ENCODE measurements at regions not wholly inside any gene's neighbourhood (a gene's known extent, or its start where the extent isn't known, plus 50 kb on each side); places are given as distances from the start of the nearest gene placed in this dataset.

DNA sequence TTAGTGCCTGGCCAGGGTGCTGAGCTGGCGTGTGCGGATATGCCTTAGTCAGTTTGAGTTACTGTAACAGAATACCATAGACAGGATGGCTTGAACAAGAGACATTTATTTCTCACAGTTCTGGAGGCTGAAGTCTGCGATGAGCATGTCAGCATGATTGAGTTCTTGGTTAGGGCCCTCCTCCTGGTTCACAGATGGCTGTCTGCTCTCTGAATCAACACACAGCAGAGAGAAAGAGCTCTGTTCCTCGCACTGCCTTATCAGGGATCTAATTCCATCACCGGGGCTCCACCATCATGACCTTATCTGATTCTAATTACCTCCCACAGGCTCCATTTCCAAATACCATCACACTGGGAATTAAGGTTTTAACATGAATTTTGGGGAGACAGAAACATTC, 386.6 kb upstream of the DPH6 start:
- Histone ChIP-seq H3K27me3 (ENCODE audit: insufficient read depth, low read depth) (no peaks in the 10 kb centered on the region), H3K4me1 (replicated peaks; ENCODE audit: insufficient read depth) (no peaks in the 10 kb centered on the region), H3K9me2 (ENCODE audit: insufficient read depth) (no peaks in the 10 kb centered on the region), H3K4me3 (no peak overlapping the region), H3K9me3 (ENCODE audit: insufficient read depth, low read depth) (no peaks in the 10 kb centered on the region), H3K27ac (no peak overlapping the region), H4K20me1 (ENCODE audit: insufficient read depth) (no peaks in the 10 kb centered on the region), H3F3A (ENCODE audit: insufficient read depth, low read depth) (no peaks in the 10 kb centered on the region), H2AFZ (no peak overlapping the region), H3K79me2 (ENCODE audit: low read depth) (no peaks in the 10 kb centered on the region), H3K36me3 (ENCODE audit: low read depth) (no peaks in the 10 kb centered on the region), H3K4me2 (no peak overlapping the region)
- intact Hi-C loops (cut with micrococcal nuclease; ENCODE audit: unreplicated experiment): no loop called here
- TF ChIP-seq, protein P1, sequence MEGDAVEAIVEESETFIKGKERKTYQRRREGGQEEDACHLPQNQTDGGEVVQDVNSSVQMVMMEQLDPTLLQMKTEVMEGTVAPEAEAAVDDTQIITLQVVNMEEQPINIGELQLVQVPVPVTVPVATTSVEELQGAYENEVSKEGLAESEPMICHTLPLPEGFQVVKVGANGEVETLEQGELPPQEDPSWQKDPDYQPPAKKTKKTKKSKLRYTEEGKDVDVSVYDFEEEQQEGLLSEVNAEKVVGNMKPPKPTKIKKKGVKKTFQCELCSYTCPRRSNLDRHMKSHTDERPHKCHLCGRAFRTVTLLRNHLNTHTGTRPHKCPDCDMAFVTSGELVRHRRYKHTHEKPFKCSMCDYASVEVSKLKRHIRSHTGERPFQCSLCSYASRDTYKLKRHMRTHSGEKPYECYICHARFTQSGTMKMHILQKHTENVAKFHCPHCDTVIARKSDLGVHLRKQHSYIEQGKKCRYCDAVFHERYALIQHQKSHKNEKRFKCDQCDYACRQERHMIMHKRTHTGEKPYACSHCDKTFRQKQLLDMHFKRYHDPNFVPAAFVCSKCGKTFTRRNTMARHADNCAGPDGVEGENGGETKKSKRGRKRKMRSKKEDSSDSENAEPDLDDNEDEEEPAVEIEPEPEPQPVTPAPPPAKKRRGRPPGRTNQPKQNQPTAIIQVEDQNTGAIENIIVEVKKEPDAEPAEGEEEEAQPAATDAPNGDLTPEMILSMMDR (conservative IDR thresholded peaks at IDR 0.05): no peak
- no peak for TF ChIP-seq EZH2 (IDR thresholded peaks at IDR 0.05; ENCODE audit: low read depth)
- BruUV-seq (replicated peaks): no TSS peak
- ChIA-PET POLR2A (ENCODE audit: unreplicated experiment) (no interaction called here), CTCF (no interaction called here)
- DNase-seq: no peak

DNA sequence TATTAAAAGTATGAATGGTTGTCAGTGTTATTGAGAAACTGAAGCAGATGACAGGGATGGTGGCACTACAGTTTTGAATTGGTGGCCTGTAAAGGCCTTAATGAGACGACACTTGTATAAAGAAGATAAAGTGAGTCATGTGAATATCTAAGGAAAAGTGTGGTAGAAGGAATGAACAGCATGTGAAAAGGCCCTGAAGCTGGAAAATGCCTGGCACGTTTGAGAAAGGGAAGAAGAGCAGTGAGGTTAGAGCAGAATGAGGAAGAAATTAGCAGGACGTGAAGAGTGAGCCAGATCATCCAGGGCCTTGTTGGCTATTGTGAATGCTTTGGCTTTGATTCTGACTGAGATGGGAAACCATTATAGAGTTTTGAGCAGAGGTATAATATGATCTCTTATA, 387.6 kb upstream of the DPH6 start:
- Histone ChIP-seq H2AFZ (no peak overlapping the region), H3K36me3 (ENCODE audit: low read depth) (no peaks in the 10 kb centered on the region), H3F3A (ENCODE audit: insufficient read depth, low read depth) (no peaks in the 10 kb centered on the region), H3K79me2 (ENCODE audit: low read depth) (no peaks in the 10 kb centered on the region), H3K27ac (no peak overlapping the region), H3K27me3 (ENCODE audit: insufficient read depth, low read depth) (no peaks in the 10 kb centered on the region), H3K4me2 (no peak overlapping the region), H3K9me2 (ENCODE audit: insufficient read depth) (no peaks in the 10 kb centered on the region), H3K4me3 (no peak overlapping the region), H3K9me3 (ENCODE audit: insufficient read depth, low read depth) (no peaks in the 10 kb centered on the region), H4K20me1 (ENCODE audit: insufficient read depth) (no peaks in the 10 kb centered on the region), H3K4me1 (replicated peaks; ENCODE audit: insufficient read depth) (no peaks in the 10 kb centered on the region)
- no peak for TF ChIP-seq EZH2 (IDR thresholded peaks at IDR 0.05; ENCODE audit: low read depth)
- TF ChIP-seq, protein P1 (conservative IDR thresholded peaks at IDR 0.05): no peak
- POLR2A ChIA-PET (ENCODE audit: unreplicated experiment): no interaction called here
- no TSS peak for BruUV-seq (replicated peaks)
- CTCF ChIA-PET: no interaction called here
- no peak for DNase-seq
- intact Hi-C loops (cut with micrococcal nuclease; ENCODE audit: unreplicated experiment): no loop called here

DNA sequence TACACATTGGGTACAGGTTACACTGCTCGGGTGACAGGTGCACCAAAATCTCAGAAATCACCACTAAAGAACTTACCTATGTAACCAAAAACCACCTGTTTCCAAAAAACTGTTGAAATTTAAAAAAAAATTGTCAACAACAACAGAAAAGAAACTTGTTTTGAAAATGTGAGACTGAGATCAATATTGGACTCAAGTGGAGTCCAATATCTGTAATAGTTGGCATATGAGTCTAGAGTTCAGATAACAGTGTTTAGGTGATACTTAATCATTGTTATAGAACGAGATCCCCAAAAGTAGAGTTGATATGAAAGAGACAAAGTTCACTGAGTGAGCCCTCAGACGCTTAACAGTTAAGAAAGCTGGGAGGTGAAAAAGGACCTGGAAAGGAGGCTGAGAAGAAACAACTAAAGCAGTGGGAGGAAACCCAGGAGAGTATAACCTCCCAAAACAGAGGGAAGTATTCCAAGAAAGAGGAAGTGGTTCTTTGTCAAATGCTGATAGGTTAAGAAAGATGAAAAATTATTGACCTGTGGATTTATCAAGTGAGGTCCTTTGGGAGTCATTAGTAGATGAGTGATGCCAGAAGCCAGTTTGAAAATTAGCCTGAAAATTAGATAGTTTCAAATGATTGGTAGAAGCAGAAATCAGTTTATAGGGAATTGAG, 388.6 kb upstream of the DPH6 start:
- CTCF ChIA-PET: no interaction called here
- no peak overlapping the region for H2AFZ ChIP-seq
- no TSS peak for BruUV-seq (replicated peaks)
- POLR2A ChIA-PET (ENCODE audit: unreplicated experiment): no interaction called here
- H3K27me3 ChIP-seq (ENCODE audit: insufficient read depth, low read depth): no peaks in the 10 kb centered on the region
- no peaks in the 10 kb centered on the region for H3F3A ChIP-seq (ENCODE audit: insufficient read depth, low read depth)
- no peak overlapping the region for H3K4me3 ChIP-seq
- H3K27ac ChIP-seq: no peak overlapping the region
- H4K20me1 ChIP-seq (ENCODE audit: insufficient read depth): no peaks in the 10 kb centered on the region
- TF ChIP-seq EZH2 (IDR thresholded peaks at IDR 0.05; ENCODE audit: low read depth): no peak
- TF ChIP-seq, protein P1 (conservative IDR thresholded peaks at IDR 0.05): no peak
- H3K36me3 ChIP-seq (ENCODE audit: low read depth): no peaks in the 10 kb centered on the region
- H3K79me2 ChIP-seq (ENCODE audit: low read depth): no peaks in the 10 kb centered on the region
- no peak overlapping the region for H3K4me2 ChIP-seq
- H3K9me3 ChIP-seq (ENCODE audit: insufficient read depth, low read depth): no peaks in the 10 kb centered on the region
- intact Hi-C loops (cut with micrococcal nuclease; ENCODE audit: unreplicated experiment): no loop called here
- no peaks in the 10 kb centered on the region for H3K9me2 ChIP-seq (ENCODE audit: insufficient read depth)
- no peaks in the 10 kb centered on the region for H3K4me1 ChIP-seq (replicated peaks; ENCODE audit: insufficient read depth)
- no peak for DNase-seq

Data from PC-9 (cell line).